ENCODE measurements at regions not wholly inside any gene's neighbourhood (a gene's known extent, or its start where the extent isn't known, plus 50 kb on each side); places are given as distances from the start of the nearest gene placed in this dataset.

DNA sequence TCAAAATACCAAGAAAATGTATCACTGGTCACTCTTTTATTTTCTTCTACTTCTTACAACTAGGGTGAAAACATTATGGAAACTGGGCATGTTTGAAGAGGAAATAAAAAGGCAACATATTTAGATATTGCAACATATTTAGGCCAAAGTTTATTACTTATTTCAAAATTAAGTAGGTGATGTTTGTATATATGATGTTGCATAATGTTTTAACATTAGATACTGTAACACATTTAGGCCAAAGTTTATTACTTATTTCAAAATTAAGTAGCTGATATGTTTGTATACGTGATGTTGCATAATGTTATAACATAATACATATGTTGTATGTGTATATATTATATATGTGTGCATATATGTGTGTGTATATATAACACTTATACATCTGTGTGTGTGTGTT, 451.3 kb downstream of the LIG4 start:
- ATAC-seq, result no peak
- POLR2A ChIA-PET, result no interaction called here
- DNase-seq, result no peak
- Mint-ChIP-seq H3K27me3 (peaks cover 0 to 2% (median 0%) of the 10 kb centered on the region in 5 donors), H3K9me3 (peaks cover 0 to 9% (median 0%) of the 10 kb centered on the region in 9 donors), H3K4me3 (no peak overlapping the region), H3K4me1 (no peaks in the 10 kb centered on the region), H3K27ac (no peak overlapping the region), H3K36me3 (no peaks in the 10 kb centered on the region)

- POLR2A ChIA-PET, result no interaction called here
- Mint-ChIP-seq H3K36me3 (no peaks in the 10 kb centered on the region), H3K4me1 (no peaks in the 10 kb centered on the region), H3K4me3 (no peak overlapping the region), H3K27me3 (peaks cover 0 to 4% (median 0%) of the 10 kb centered on the region in 5 donors), H3K27ac (no peak overlapping the region), H3K9me3 (peaks cover 0 to 8% (median 0%) of the 10 kb centered on the region in 9 donors)
- ATAC-seq (no peak), DNase-seq (no peak)
Observed at GRCh38 chr13:107753748-107754147, 461.6 kb downstream of the LIG4 start.

DNA sequence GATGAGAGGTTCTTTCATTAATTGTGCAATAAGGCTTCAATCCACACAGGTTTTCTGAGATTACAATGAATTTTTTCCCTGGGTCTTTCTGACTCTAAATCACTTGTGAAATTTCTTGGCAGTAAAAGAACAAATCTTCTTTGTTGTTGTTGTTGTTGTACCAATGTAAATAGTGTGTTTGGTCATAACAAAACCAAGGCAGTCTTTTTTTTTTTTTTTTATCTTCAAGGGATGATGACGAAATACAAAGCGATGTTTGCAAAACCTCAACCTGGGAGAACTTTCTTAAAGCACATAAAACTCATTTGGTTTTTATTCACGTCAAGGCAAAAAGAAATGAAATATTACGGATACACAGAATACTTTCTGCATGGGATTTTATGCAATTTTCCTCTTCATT, 462.0 kb downstream of the LIG4 start:
- no peak overlapping the region for H3K27ac Mint-ChIP-seq
- DNase-seq, result no peak
- no peak for ATAC-seq

GRCh38 chr13:107743983-107744382, 471.4 kb downstream of the LIG4 start:
- Mint-ChIP-seq H3K4me3 (no peak overlapping the region), H3K4me1 (no peaks in the 10 kb centered on the region), H3K27ac (no peak overlapping the region), H3K27me3 (peaks cover 0 to 1% (median 0%) of the 10 kb centered on the region in 5 donors), H3K9me3 (peaks cover 0 to 6% (median 0%) of the 10 kb centered on the region in 9 donors), H3K36me3 (no peaks in the 10 kb centered on the region)
- POLR2A ChIA-PET, result no interaction called here
- no peak for ATAC-seq
- DNase-seq, result no peak

More for the DNA sequence above, 462.0 kb downstream of the LIG4 start:
- no peaks in the 10 kb centered on the region for H3K4me1 Mint-ChIP-seq
- H3K27me3 Mint-ChIP-seq, result peaks cover 0 to 4% (median 0%) of the 10 kb centered on the region in 5 donors
- POLR2A ChIA-PET, result no interaction called here
- no peak overlapping the region for H3K4me3 Mint-ChIP-seq
- H3K9me3 Mint-ChIP-seq, result peaks cover 0 to 8% (median 0%) of the 10 kb centered on the region in 9 donors
- no peaks in the 10 kb centered on the region for H3K36me3 Mint-ChIP-seq

DNA sequence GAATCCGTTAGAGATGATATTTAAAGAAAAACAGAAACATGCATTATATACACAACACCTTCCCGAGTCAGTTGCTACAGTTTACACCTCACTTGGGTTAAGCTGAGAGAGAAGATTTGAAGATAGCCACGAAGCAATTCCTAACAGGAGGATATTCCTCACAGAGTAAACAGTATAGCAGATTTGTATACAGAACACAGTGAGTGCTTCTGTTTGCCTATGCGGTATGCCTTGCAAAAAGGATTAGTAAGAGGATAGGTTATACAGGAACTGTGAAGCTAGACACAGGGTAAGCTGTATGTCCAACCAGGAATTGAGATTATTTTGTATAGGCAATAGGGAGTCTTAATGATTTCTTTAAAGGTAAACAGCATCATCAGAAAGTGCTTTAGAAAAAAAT, 471.8 kb downstream of the LIG4 start:
- H3K4me3 Mint-ChIP-seq, result no peak overlapping the region
- no peaks in the 10 kb centered on the region for H3K36me3 Mint-ChIP-seq
- DNase-seq, result no peak
- H3K27me3 Mint-ChIP-seq, result peaks cover 0 to 1% (median 0%) of the 10 kb centered on the region in 5 donors
- no peaks in the 10 kb centered on the region for H3K4me1 Mint-ChIP-seq
- no peak for ATAC-seq
- POLR2A ChIA-PET, result no interaction called here
- H3K9me3 Mint-ChIP-seq, result peaks cover 0 to 6% (median 0%) of the 10 kb centered on the region in 9 donors
- no peak overlapping the region for H3K27ac Mint-ChIP-seq

DNA sequence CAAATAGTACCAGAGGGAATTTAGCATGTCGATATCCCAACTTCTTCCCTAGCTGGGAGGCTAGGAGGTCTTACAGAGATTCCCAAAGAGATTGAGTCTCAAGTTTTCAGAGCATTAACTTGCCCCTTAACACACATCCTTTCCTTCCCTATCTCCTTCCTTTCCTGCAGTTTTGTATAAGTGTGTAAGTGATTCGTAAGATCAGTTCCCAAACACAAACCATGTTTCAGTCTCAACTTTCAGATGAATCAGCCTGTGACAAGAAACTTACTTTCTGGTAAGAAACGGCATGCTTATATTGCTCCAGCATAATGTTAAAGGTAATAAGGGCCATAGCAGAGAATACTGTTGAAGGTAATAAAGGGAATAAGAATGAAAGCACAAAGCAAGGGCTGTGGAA, 472.2 kb downstream of the LIG4 start:
- H3K27ac Mint-ChIP-seq, result no peak overlapping the region
- H3K4me1 Mint-ChIP-seq, result no peaks in the 10 kb centered on the region

GRCh38 chr13:107742544-107742943, 472.8 kb downstream of the LIG4 start:
- Mint-ChIP-seq H3K27ac (no peak overlapping the region), H3K4me1 (no peaks in the 10 kb centered on the region), H3K9me3 (peaks cover 0 to 6% (median 0%) of the 10 kb centered on the region in 9 donors), H3K36me3 (no peaks in the 10 kb centered on the region), H3K4me3 (no peak overlapping the region), H3K27me3 (peaks cover 0 to 1% (median 0%) of the 10 kb centered on the region in 5 donors)
- ATAC-seq (no peak), DNase-seq (no peak)
- POLR2A ChIA-PET, result no interaction called here

More for the DNA sequence above, 472.2 kb downstream of the LIG4 start:
- Mint-ChIP-seq H3K4me3 (no peak overlapping the region), H3K27me3 (peaks cover 0 to 1% (median 0%) of the 10 kb centered on the region in 5 donors), H3K36me3 (no peaks in the 10 kb centered on the region), H3K9me3 (peaks cover 0 to 6% (median 0%) of the 10 kb centered on the region in 9 donors)
- DNase-seq (no peak), ATAC-seq (no peak)
- POLR2A ChIA-PET, result no interaction called here

DNA sequence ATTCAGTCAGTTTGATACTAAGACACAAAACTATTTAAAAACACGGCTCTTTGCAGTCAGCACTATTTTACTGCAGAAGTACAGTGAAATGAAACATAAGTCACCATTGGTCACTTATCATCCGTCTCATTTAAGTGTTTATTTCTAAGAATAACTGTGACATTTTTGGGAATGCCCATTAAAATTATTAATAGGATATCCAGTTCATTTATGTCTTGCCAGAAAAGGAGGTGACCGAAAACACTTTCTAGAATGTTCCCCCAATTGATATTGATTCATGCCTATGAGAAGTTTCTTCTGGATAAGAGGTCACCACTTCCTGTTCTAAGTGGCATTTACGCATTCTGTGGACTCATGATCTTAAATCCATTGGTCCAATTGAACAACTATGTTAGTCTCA, 477.3 kb downstream of the LIG4 start:
- no peak overlapping the region for H3K4me3 Mint-ChIP-seq

DNA sequence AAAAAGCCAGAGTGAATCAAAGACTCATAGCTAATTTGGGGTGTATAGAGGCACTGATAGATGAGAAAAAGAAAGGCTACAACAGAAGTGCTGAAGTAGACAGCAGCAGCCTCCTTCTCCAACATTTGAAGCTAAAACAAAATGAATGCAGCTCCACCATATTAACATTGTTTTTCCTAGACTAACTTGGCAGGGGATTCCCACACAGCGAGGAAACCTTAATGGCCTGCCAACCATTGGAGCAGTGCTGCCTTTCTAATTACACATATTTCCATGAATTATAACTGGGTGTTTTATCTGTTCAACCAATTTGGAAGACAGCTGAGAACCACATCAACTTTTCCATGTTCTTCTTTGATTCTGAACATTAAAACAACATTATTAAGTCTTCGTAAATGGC, 478.6 kb downstream of the LIG4 start:
- ATAC-seq, result no peak
- no peak for DNase-seq
- Mint-ChIP-seq H3K27ac (no peak overlapping the region), H3K36me3 (no peaks in the 10 kb centered on the region), H3K27me3 (peaks cover 0 to 1% (median 0%) of the 10 kb centered on the region in 5 donors), H3K4me3 (no peak overlapping the region), H3K4me1 (no peaks in the 10 kb centered on the region), H3K9me3 (peaks cover 0 to 3% (median 0%) of the 10 kb centered on the region in 9 donors)
- POLR2A ChIA-PET, result no interaction called here

More for the DNA sequence above, 477.3 kb downstream of the LIG4 start:
- ATAC-seq (no peak), DNase-seq (no peak)
- no peaks in the 10 kb centered on the region for H3K4me1 Mint-ChIP-seq
- POLR2A ChIA-PET, result no interaction called here
- H3K36me3 Mint-ChIP-seq, result no peaks in the 10 kb centered on the region
- H3K27ac Mint-ChIP-seq, result no peak overlapping the region
- peaks cover 0 to 6% (median 0%) of the 10 kb centered on the region in 9 donors for H3K9me3 Mint-ChIP-seq
- H3K27me3 Mint-ChIP-seq, result peaks cover 0 to 1% (median 0%) of the 10 kb centered on the region in 5 donors

DNA sequence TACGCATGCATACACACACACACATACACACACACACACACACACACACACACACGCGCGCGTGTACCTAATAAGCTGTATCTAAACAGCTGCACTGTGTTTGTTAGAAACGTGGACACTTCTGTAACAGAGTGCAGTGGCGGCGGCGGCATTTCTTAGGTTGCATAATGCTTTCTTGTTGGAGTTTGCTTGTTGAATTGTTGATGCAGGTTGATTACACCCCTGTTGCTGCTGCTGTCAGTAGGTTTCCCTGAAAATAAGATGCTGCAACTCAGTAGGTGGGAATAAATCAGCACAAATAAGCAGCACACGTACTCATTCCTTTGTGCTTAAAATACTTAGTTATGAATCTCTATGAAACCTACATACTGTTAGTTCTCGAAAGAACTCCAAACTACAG, 479.2 kb downstream of the LIG4 start:
- Mint-ChIP-seq H3K27ac (no peak overlapping the region), H3K4me3 (no peak overlapping the region), H3K27me3 (peaks cover 0 to 1% (median 0%) of the 10 kb centered on the region in 5 donors), H3K9me3 (peaks cover 0 to 4% (median 0%) of the 10 kb centered on the region in 9 donors), H3K36me3 (no peaks in the 10 kb centered on the region), H3K4me1 (no peaks in the 10 kb centered on the region)
- DNase-seq (no peak), ATAC-seq (no peak)
- POLR2A ChIA-PET, result no interaction called here

GRCh38 chr13:107734891-107735625, 480.3 kb downstream of the LIG4 start:
- Mint-ChIP-seq H3K4me1 (no peaks in the 10 kb centered on the region), H3K27me3 (peaks cover 0 to 1% (median 0%) of the 10 kb centered on the region in 5 donors)

GRCh38 chr13:107733276-107733675, 482.1 kb downstream of the LIG4 start:
- Mint-ChIP-seq H3K4me3 (no peak overlapping the region), H3K9me3 (peaks cover 0 to 9% (median 0%) of the 10 kb centered on the region in 9 donors), H3K27me3 (no peaks in the 10 kb centered on the region), H3K27ac (no peak overlapping the region), H3K36me3 (no peaks in the 10 kb centered on the region), H3K4me1 (no peaks in the 10 kb centered on the region)
- DNase-seq, result no peak
- POLR2A ChIA-PET, result no interaction called here
- no peak for ATAC-seq

More at GRCh38 chr13:107734891-107735625, 480.3 kb downstream of the LIG4 start:
- no peak for DNase-seq
- Mint-ChIP-seq H3K27ac (no peak overlapping the region), H3K9me3 (peaks cover 0 to 6% (median 0%) of the 10 kb centered on the region in 9 donors), H3K4me3 (no peak overlapping the region), H3K36me3 (no peaks in the 10 kb centered on the region)
- POLR2A ChIA-PET, result no interaction called here
- ATAC-seq, result no peak

- DNase-seq, result no peak
- H3K4me1 Mint-ChIP-seq, result no peaks in the 10 kb centered on the region
- no peak for ATAC-seq
- no peaks in the 10 kb centered on the region for H3K36me3 Mint-ChIP-seq
- peaks cover 0 to 9% (median 1%) of the 10 kb centered on the region in 9 donors for H3K9me3 Mint-ChIP-seq
- no peaks in the 10 kb centered on the region for H3K27me3 Mint-ChIP-seq
- POLR2A ChIA-PET, result no interaction called here
- no peak overlapping the region for H3K27ac Mint-ChIP-seq
- no peak overlapping the region for H3K4me3 Mint-ChIP-seq
Observed at GRCh38 chr13:107730813-107731212, 484.5 kb downstream of the LIG4 start.

Measured in naive thymus-derived CD8-positive, alpha-beta T cell (primary cell).